HEK293T (cell line): ENCODE measurements at regions not wholly inside any gene's neighbourhood (a gene's known extent, or its start where the extent isn't known, plus 50 kb on each side); places are given as distances from the start of the nearest gene placed in this dataset.

Experiments
- CTCF ChIA-PET: fragments of 350-600 bp; formaldehyde crosslinking; extraction: SDS; loops from one replicate; lab custom pipeline; 2021; ENCODE audit warnings: antibody characterized with exemption, inconsistent platforms; lab: Yijun Ruan, JAX
- POLR2A ChIA-PET: fragments of 350-600 bp; formaldehyde crosslinking; extraction: SDS; loops from one replicate; lab custom pipeline; 2020; ENCODE audit warnings: antibody characterized with exemption, inconsistent platforms; lab: Yijun Ruan, JAX
- DNase-seq: peaks from one replicate; pipeline ENCODE4 v3.0.0; 2012; ENCODE audit warnings: mixed read lengths; ENCODE audit errors: extremely low spot score
- ARNT ChIP-seq: fragments of 450-650 bp; IDR thresholded peaks from 2 replicates; pipeline ENCODE4 v1.6.1; 2017; ENCODE audit warnings: mild to moderate bottlenecking
- BHLHE40 ChIP-seq: fragments of 450-650 bp; IDR thresholded peaks from 2 replicates; pipeline ENCODE4 v1.6.1; 2016; ENCODE audit warnings: mild to moderate bottlenecking, moderate library complexity, borderline replicate concordance
- CTBP1 ChIP-seq: fragments of 450-650 bp; IDR thresholded peaks from 2 replicates; pipeline ENCODE4 v1.6.1; 2016; ENCODE audit warnings: borderline replicate concordance
- ELF4 ChIP-seq: fragments of 450-650 bp; IDR thresholded peaks from 2 replicates; pipeline ENCODE4 v1.6.1; 2017; ENCODE audit warnings: antibody characterized with exemption
- FOXA1 ChIP-seq: fragments of 450-650 bp; IDR thresholded peaks from 2 replicates; pipeline ENCODE4 v1.6.1; 2016; ENCODE audit warnings: mild to moderate bottlenecking
- FOXK2 ChIP-seq: fragments of 450-650 bp; IDR thresholded peaks from 2 replicates; pipeline ENCODE4 v1.6.1; 2016; ENCODE audit warnings: mild to moderate bottlenecking
- FOXM1 ChIP-seq: fragments of 450-650 bp; IDR thresholded peaks from 2 replicates; pipeline ENCODE4 v1.6.1; 2017; ENCODE audit warnings: mild to moderate bottlenecking, borderline replicate concordance
- HDGF ChIP-seq: fragments of 450-650 bp; IDR thresholded peaks from 2 replicates; pipeline ENCODE4 v1.6.1; 2017; ENCODE audit warnings: antibody characterized with exemption, borderline replicate concordance
- L3MBTL2 ChIP-seq: fragments of 450-650 bp; conservative IDR thresholded peaks from 2 replicates; pipeline ENCODE4 v1.6.1; 2016; ENCODE audit warnings: mild to moderate bottlenecking
- LEF1 ChIP-seq: fragments of 450-650 bp; IDR thresholded peaks from 2 replicates; pipeline ENCODE4 v1.6.1; 2017; ENCODE audit warnings: mild to moderate bottlenecking, borderline replicate concordance
- NFRKB ChIP-seq: fragments of 450-650 bp; IDR thresholded peaks from 2 replicates; pipeline ENCODE4 v1.6.1; 2016; ENCODE audit warnings: mild to moderate bottlenecking, moderate library complexity
- SP1 ChIP-seq: fragments of 450-650 bp; IDR thresholded peaks from 2 replicates; pipeline ENCODE4 v1.6.1; 2017
- SUZ12 ChIP-seq: fragments of 450-650 bp; IDR thresholded peaks from 2 replicates; pipeline ENCODE4 v1.6.1; 2016; ENCODE audit warnings: mild to moderate bottlenecking
- TARDBP ChIP-seq: fragments of 450-650 bp; IDR thresholded peaks from 2 replicates; pipeline ENCODE4 v1.6.1; 2016
- ZNF384 ChIP-seq: fragments of 450-650 bp; IDR thresholded peaks from 2 replicates; pipeline ENCODE4 v1.6.1; 2016
- TF ChIP-seq, protein P1 (sequence below): fragments of 450-650 bp; IDR thresholded peaks from 2 replicates; pipeline ENCODE4 v1.6.1; 2016

DNA sequence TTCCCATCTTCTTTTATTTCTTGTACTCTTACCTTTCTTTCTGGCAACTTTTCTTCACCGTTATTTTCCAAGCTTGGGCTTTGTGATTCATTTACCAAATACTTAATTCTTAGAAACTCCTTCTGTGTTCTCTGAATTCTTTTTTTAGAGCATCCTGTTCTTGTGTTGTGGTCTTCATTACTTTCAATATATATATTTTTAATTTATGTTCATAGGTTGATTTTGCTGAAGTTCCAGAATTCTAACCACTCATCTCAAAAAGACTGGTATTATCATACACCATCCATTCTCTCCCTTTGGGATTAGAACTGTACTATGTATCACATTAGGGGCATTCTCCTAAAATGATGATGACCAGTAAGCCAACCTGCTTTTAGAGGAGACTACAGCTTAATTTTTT is 362.3 kb upstream of the CBLB start:
- POLR2A ChIA-PET: no interaction called here
- CTCF ChIA-PET: no interaction called here
- no peak for TF ChIP-seq SP1
- no peak for TF ChIP-seq LEF1
- no peak for TF ChIP-seq HDGF
- TF ChIP-seq ARNT: no peak
- TF ChIP-seq, protein P1, sequence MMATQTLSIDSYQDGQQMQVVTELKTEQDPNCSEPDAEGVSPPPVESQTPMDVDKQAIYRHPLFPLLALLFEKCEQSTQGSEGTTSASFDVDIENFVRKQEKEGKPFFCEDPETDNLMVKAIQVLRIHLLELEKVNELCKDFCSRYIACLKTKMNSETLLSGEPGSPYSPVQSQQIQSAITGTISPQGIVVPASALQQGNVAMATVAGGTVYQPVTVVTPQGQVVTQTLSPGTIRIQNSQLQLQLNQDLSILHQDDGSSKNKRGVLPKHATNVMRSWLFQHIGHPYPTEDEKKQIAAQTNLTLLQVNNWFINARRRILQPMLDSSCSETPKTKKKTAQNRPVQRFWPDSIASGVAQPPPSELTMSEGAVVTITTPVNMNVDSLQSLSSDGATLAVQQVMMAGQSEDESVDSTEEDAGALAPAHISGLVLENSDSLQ: no peak
- TF ChIP-seq SUZ12: no peak
- no peak for TF ChIP-seq NFRKB
- TF ChIP-seq BHLHE40: no peak
- TF ChIP-seq FOXM1: no peak
- no peak for TF ChIP-seq FOXK2
- TF ChIP-seq ZNF384: no peak
- no peak for TF ChIP-seq L3MBTL2
- no peak for TF ChIP-seq FOXA1
- no peak for DNase-seq

DNA sequence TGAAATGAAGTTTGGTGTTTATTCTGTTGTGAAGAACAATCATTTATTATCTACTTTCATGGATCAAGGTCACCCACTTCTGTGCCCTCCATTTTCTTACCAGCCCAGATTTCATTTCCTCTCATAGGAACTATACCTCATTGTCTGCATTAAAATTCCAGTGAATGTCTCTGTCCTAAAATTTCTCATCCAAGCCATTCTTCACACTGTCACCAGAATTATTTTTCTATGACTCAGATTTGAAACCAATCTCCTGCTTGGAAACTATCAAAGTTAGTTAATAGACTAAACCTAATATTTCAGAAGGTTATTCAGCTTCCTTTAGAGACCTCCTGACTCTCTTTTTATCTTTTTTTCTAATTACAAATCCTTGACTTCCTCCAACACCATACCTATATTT is 364.1 kb upstream of the CBLB start:
- CTCF ChIA-PET: no interaction called here
- no peak for TF ChIP-seq ARNT
- DNase-seq: no peak

DNA sequence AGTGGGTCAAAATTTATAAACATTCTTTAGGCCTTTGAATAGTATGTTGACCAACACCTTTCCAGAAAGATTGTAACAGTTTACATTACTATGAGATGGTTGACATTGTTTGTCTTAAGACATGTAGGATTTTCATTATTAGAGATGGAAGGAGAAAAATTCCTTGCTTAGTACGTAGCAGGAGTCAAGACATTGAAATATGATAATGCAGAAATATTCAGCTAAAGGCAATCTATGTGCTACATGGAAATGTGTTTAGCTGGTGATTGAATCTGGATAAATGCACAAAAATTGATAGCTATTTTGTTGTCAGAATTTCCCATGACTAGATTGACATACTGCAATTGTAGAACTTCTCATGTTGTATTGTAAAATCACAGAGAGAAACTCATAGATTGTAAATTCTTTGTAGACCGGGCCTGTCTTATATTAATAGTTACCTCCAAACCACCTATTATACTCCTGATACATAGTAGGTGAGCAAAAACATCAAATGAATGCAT is 370.4 kb upstream of the CBLB start:
- TF ChIP-seq BHLHE40: no peak
- TF ChIP-seq, protein P1: no peak
- no peak for TF ChIP-seq CTBP1
- TF ChIP-seq SUZ12: no peak
- TF ChIP-seq ARNT: no peak
- no peak for TF ChIP-seq ELF4
- no peak for TF ChIP-seq NFRKB
- no peak for TF ChIP-seq FOXA1
- no peak for TF ChIP-seq TARDBP
- TF ChIP-seq LEF1: no peak
- no peak for TF ChIP-seq L3MBTL2
- no peak for TF ChIP-seq FOXM1
- TF ChIP-seq HDGF: no peak
- TF ChIP-seq ZNF384: no peak
- no peak for TF ChIP-seq FOXK2
- CTCF ChIA-PET: no interaction called here

More for the DNA sequence above, 364.1 kb upstream of the CBLB start:
- POLR2A ChIA-PET: no interaction called here

DNA sequence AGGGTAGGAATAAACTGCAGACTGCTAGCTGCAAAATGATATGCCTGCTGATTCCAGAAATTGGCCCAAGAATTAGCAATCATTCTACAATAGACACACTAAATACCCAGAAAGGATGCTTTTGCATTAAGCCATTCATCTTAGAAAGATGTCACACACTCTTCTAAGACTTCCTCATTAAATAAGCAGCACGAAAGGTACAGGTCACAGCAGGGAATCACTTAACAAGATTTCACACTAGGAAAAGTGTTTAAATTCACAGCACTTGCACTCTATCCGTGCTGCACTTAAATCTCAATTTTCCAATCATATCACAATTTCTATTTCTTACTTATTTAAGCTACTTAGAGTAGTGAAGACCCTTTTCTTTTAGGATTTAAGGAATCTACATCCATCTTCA is 372.8 kb upstream of the CBLB start:
- no peak for DNase-seq
- ChIA-PET POLR2A (no interaction called here), CTCF (no interaction called here)
- TF ChIP-seq SUZ12 (no peak), ZNF384 (no peak), HDGF (no peak), LEF1 (no peak), FOXK2 (no peak), TARDBP (no peak), FOXA1 (no peak), FOXM1 (no peak)
- TF ChIP-seq, protein P1: no peak

More for the DNA sequence above, 370.4 kb upstream of the CBLB start:
- POLR2A ChIA-PET: no interaction called here
- DNase-seq: no peak

DNA sequence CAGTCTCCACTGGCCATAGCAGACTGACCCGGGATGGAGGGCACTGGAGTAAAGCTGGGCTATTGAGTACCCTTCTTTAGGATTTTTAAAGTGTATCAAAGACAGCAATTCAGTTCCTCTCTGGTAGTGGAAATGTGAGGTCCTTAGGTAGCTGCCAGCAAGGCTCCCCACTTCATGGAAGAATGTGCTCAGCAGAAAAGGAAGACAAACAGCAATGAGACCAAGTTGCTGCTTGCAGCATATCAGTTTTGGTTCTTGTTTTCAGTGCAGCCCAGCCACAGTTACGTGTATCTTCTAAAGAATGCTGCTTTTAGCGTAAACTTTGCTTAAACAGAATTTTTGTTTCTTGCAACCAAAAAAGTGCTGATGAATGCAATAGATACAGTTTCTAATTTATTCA is 374.0 kb upstream of the CBLB start:
- no peak for TF ChIP-seq BHLHE40
- no peak for TF ChIP-seq FOXM1
- TF ChIP-seq NFRKB: no peak
- TF ChIP-seq, protein P1: no peak
- no peak for TF ChIP-seq FOXA1
- TF ChIP-seq SP1: no peak
- TF ChIP-seq LEF1: no peak
- no peak for TF ChIP-seq ZNF384
- TF ChIP-seq L3MBTL2: no peak
- no peak for TF ChIP-seq TARDBP
- no peak for TF ChIP-seq ELF4
- TF ChIP-seq SUZ12: no peak
- TF ChIP-seq FOXK2: no peak
- no peak for TF ChIP-seq ARNT
- TF ChIP-seq HDGF: no peak
- no peak for TF ChIP-seq CTBP1
- POLR2A ChIA-PET: no interaction called here
- CTCF ChIA-PET: interaction anchor here (0.5 kb wide), 1 partner anchor 277 kb away, joined by 4 read pairs; no protein-coding TSS in a partner anchor
- DNase-seq: no peak

DNA sequence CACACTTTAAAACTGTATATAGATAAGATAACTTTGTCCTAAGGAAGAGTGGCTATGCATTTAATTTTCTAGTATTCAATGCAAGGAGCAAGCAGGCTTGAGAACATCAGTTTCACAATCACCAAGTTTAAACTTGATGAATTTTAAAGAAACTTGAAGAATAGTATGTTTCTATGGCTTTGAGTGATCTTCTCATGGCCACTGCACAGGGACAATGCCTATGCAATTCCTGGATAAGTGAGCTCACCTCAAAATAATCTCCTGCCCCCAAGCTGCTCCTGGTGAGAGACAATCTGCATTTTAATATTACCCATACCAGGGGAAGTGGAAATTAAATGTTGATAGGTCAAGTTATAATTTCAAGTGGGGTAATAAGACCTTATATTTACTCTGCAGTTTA is 376.6 kb upstream of the CBLB start:
- CTCF ChIA-PET: no interaction called here

More for the DNA sequence above, 376.6 kb upstream of the CBLB start:
- POLR2A ChIA-PET: no interaction called here
- DNase-seq: no peak
- no peak for TF ChIP-seq FOXM1
- TF ChIP-seq, protein P1: no peak
- no peak for TF ChIP-seq SP1
- TF ChIP-seq TARDBP: no peak
- no peak for TF ChIP-seq LEF1
- no peak for TF ChIP-seq FOXK2
- TF ChIP-seq CTBP1: no peak
- no peak for TF ChIP-seq L3MBTL2
- TF ChIP-seq FOXA1: no peak
- no peak for TF ChIP-seq SUZ12
- no peak for TF ChIP-seq BHLHE40
- TF ChIP-seq ARNT: no peak
- no peak for TF ChIP-seq ELF4
- no peak for TF ChIP-seq ZNF384
- no peak for TF ChIP-seq HDGF
- TF ChIP-seq NFRKB: no peak
